HG03280 (cell line): ENCODE measurements at regions not wholly inside any gene's neighbourhood (a gene's known extent, or its start where the extent isn't known, plus 50 kb on each side); places are given as distances from the start of the nearest gene placed in this dataset.
"Not testable (repeated sequence)": the region's sequence is repeated elsewhere in the genome, so short reads cannot be mapped to it uniquely, and the experiment has no call there.

Experiments used
- ATAC-seq: cut with Tn5 transposase; IDR thresholded peaks from one replicate; pipeline ENCODE4 v1.9.1; 2021; ENCODE audit warnings: mild to moderate bottlenecking, moderate library complexity; ENCODE audit not compliant: unreplicated experiment

GRCh38 chr5:19140276-19140675, 847.7 kb downstream of the CDH18 start:
- no peak for ATAC-seq

- ATAC-seq = not testable (repeated sequence)
Observed at GRCh38 chr5:19141937-19142524, 846.0 kb downstream of the CDH18 start.

- ATAC-seq = not testable (repeated sequence)
Observed at GRCh38 chr5:19142713-19143414, 845.1 kb downstream of the CDH18 start.

GRCh38 chr5:19143935-19144334, 844.1 kb downstream of the CDH18 start:
- no peak for ATAC-seq

GRCh38 chr5:19169426-19169825, 818.6 kb downstream of the CDH18 start:
- no peak for ATAC-seq

- ATAC-seq = no peak
Observed at GRCh38 chr5:19172926-19173470, 815.0 kb downstream of the CDH18 start.

- ATAC-seq = no peak
Observed at GRCh38 chr5:19175776-19176570, 812.0 kb downstream of the CDH18 start.

- ATAC-seq = no peak
Observed at GRCh38 chr5:19179571-19179970, 808.4 kb downstream of the CDH18 start.

- no peak for ATAC-seq
Observed at GRCh38 chr5:19189176-19189575, 798.8 kb downstream of the CDH18 start.

GRCh38 chr5:19193631-19194030, 794.4 kb downstream of the CDH18 start:
- no peak for ATAC-seq

GRCh38 chr5:19196631-19197030, 791.4 kb downstream of the CDH18 start:
- no peak for ATAC-seq

GRCh38 chr5:19200251-19200650, 787.7 kb downstream of the CDH18 start:
- no peak for ATAC-seq

- no peak for ATAC-seq
Observed at GRCh38 chr5:19208397-19208796, 779.6 kb downstream of the CDH18 start.

- ATAC-seq = no peak
Observed at GRCh38 chr5:19210886-19211285, 777.1 kb downstream of the CDH18 start.

GRCh38 chr5:19229179-19229835, 758.7 kb downstream of the CDH18 start:
- no peak for ATAC-seq

GRCh38 chr5:19233573-19233972, 754.4 kb downstream of the CDH18 start:
- no peak for ATAC-seq

GRCh38 chr5:19235101-19235584, 752.9 kb downstream of the CDH18 start:
- no peak for ATAC-seq

- ATAC-seq = no peak
Observed at GRCh38 chr5:19240170-19240569, 747.8 kb downstream of the CDH18 start.

GRCh38 chr5:19241690-19242089, 746.3 kb downstream of the CDH18 start:
- no peak for ATAC-seq

- not testable (repeated sequence) for ATAC-seq
Observed at GRCh38 chr5:19246191-19246590, 741.8 kb downstream of the CDH18 start.

- no peak for ATAC-seq
Observed at GRCh38 chr5:19247302-19247701, 740.7 kb downstream of the CDH18 start.
